Naive B cell (primary cell): ENCODE measurements at regions not wholly inside any gene's neighbourhood (a gene's known extent, or its start where the extent isn't known, plus 50 kb on each side); places are given as distances from the start of the nearest gene placed in this dataset.
"Not testable (repeated sequence)": the region's sequence is repeated elsewhere in the genome, so short reads cannot be mapped to it uniquely, and the experiment has no call there.

Experiments used
- ATAC-seq, 2 donors: fragments of 150-1000 bp; cut with Tn5 transposase; 2 replicates each; pipeline ENCODE4 v1.10.0; 2021; ENCODE audit warnings: low read depth in 2 of 2, mild to moderate bottlenecking in 2 of 2, moderate library complexity in 2 of 2
- DNase-seq: peaks from one replicate; pipeline ENCODE4 v3.0.0; 2022
- H3K27ac Mint-ChIP-seq, 6 donors: one replicate each; pipeline ENCODE4 v1.8.0; 2020 to 2022; ENCODE audit warnings: mild to moderate bottlenecking in 6 of 6, mixed read lengths in 6 of 6, moderate library complexity in 5 of 6, inconsistent platforms in 2 of 6
- H3K27me3 Mint-ChIP-seq, 3 donors: one replicate each; pipeline ENCODE4 v1.8.0; 2021 to 2022; ENCODE audit warnings: mixed read lengths in 3 of 3, mild to moderate bottlenecking in 1 of 3
- H3K36me3 Mint-ChIP-seq, 2 donors: one replicate each; pipeline ENCODE4 v1.8.0; 2020 to 2022; ENCODE audit warnings: mixed read lengths in 2 of 2, inconsistent platforms in 1 of 2, mild to moderate bottlenecking in 1 of 2
- H3K4me1 Mint-ChIP-seq, 3 donors: one replicate each; pipeline ENCODE4 v1.8.0; 2020 to 2022; ENCODE audit warnings: mixed read lengths in 3 of 3, inconsistent platforms in 1 of 3, mild to moderate bottlenecking in 1 of 3, moderate library complexity in 1 of 3
- H3K4me3 Mint-ChIP-seq, 8 donors: one replicate each; pipeline ENCODE4 v1.8.0; 2020 to 2022; ENCODE audit warnings: mild to moderate bottlenecking in 8 of 8, mixed read lengths in 8 of 8, moderate library complexity in 8 of 8, inconsistent platforms in 2 of 8
- H3K9me3 Mint-ChIP-seq, 7 donors: one replicate each; pipeline ENCODE4 v1.8.0; 2020 to 2022; ENCODE audit warnings: mixed read lengths in 7 of 7, mild to moderate bottlenecking in 5 of 7, inconsistent platforms in 2 of 7, moderate library complexity in 1 of 7

GRCh38 chr3:65146179-65146578 lies 458.4 kb upstream of the ADAMTS9 start:
- Mint-ChIP-seq H3K27me3 (no peaks in the 10 kb centered on the region), H3K4me1 (no peaks in the 10 kb centered on the region), H3K4me3 (no peak overlapping the region)

GRCh38 chr3:65145680-65146079 lies 457.9 kb upstream of the ADAMTS9 start:
- Mint-ChIP-seq H3K27ac (no peak overlapping the region), H3K9me3 (peaks cover 0 to 13% (median 6%) of the 10 kb centered on the region in 7 donors), H3K36me3 (no peaks in the 10 kb centered on the region), H3K27me3 (no peaks in the 10 kb centered on the region), H3K4me3 (no peak overlapping the region), H3K4me1 (no peaks in the 10 kb centered on the region)
- DNase-seq (no peak), ATAC-seq (no peak)

More at GRCh38 chr3:65146179-65146578, 458.4 kb upstream of the ADAMTS9 start:
- no peaks in the 10 kb centered on the region for H3K36me3 Mint-ChIP-seq
- no peak overlapping the region for H3K27ac Mint-ChIP-seq
- ATAC-seq (no peak), DNase-seq (no peak)
- H3K9me3 Mint-ChIP-seq = peaks cover 0 to 16% (median 6%) of the 10 kb centered on the region in 7 donors

GRCh38 chr3:65144791-65145351 lies 457.1 kb upstream of the ADAMTS9 start:
- DNase-seq (no peak), ATAC-seq (no peak)
- Mint-ChIP-seq H3K4me3 (no peak overlapping the region), H3K36me3 (no peaks in the 10 kb centered on the region), H3K9me3 (peaks cover 1 to 10% (median 4%) of the 10 kb centered on the region in 7 donors), H3K27ac (no peak overlapping the region), H3K4me1 (no peaks in the 10 kb centered on the region), H3K27me3 (no peaks in the 10 kb centered on the region)

GRCh38 chr3:65142456-65142855 lies 454.7 kb upstream of the ADAMTS9 start:
- no peaks in the 10 kb centered on the region for H3K27me3 Mint-ChIP-seq
- DNase-seq = no peak
- no peaks in the 10 kb centered on the region for H3K4me1 Mint-ChIP-seq
- ATAC-seq = no peak
- no peak overlapping the region for H3K4me3 Mint-ChIP-seq
- H3K36me3 Mint-ChIP-seq = no peaks in the 10 kb centered on the region
- peaks cover 0 to 7% (median 3%) of the 10 kb centered on the region in 7 donors for H3K9me3 Mint-ChIP-seq
- no peak overlapping the region for H3K27ac Mint-ChIP-seq

- ATAC-seq = no peak
- no peak overlapping the region for H3K27ac Mint-ChIP-seq
- H3K4me1 Mint-ChIP-seq = no peaks in the 10 kb centered on the region
- no peak for DNase-seq
- no peak overlapping the region for H3K4me3 Mint-ChIP-seq
- peaks cover 3 to 15% (median 5%) of the 10 kb centered on the region in 7 donors for H3K9me3 Mint-ChIP-seq
- H3K27me3 Mint-ChIP-seq = no peaks in the 10 kb centered on the region
- H3K36me3 Mint-ChIP-seq = no peaks in the 10 kb centered on the region
These were observed 450.8 kb upstream of the ADAMTS9 start for GRCh38 chr3:65138556-65138955.

- peaks cover 3 to 20% (median 9%) of the 10 kb centered on the region in 7 donors for H3K9me3 Mint-ChIP-seq
- not testable (repeated sequence) for H3K36me3 Mint-ChIP-seq, H3K27me3 Mint-ChIP-seq, ATAC-seq, H3K4me1 Mint-ChIP-seq, DNase-seq, H3K4me3 Mint-ChIP-seq, H3K27ac Mint-ChIP-seq
These were observed 446.0 kb upstream of the ADAMTS9 start for GRCh38 chr3:65133752-65134151.

- Mint-ChIP-seq H3K4me1 (no peaks in the 10 kb centered on the region), H3K27ac (no peak overlapping the region), H3K36me3 (no peaks in the 10 kb centered on the region), H3K4me3 (no peak overlapping the region), H3K9me3 (peaks cover 6 to 37% (median 10%) of the 10 kb centered on the region in 7 donors), H3K27me3 (no peaks in the 10 kb centered on the region)
- DNase-seq (no peak), ATAC-seq (no peak)
These were observed 443.0 kb upstream of the ADAMTS9 start for GRCh38 chr3:65130782-65131181.

- ATAC-seq = no peak
- DNase-seq = no peak
- no peak overlapping the region for H3K27ac Mint-ChIP-seq
- H3K4me1 Mint-ChIP-seq = no peaks in the 10 kb centered on the region
- no peaks in the 10 kb centered on the region for H3K36me3 Mint-ChIP-seq
- no peak overlapping the region for H3K4me3 Mint-ChIP-seq
- H3K27me3 Mint-ChIP-seq = no peaks in the 10 kb centered on the region
- peaks cover 4 to 31% (median 10%) of the 10 kb centered on the region in 7 donors for H3K9me3 Mint-ChIP-seq
These were observed 440.5 kb upstream of the ADAMTS9 start for GRCh38 chr3:65128346-65128745.

GRCh38 chr3:65126527-65127410 lies 439.0 kb upstream of the ADAMTS9 start:
- peaks cover 5 to 29% (median 10%) of the 10 kb centered on the region in 7 donors for H3K9me3 Mint-ChIP-seq

GRCh38 chr3:65120156-65120555 lies 432.4 kb upstream of the ADAMTS9 start:
- not testable (repeated sequence) for H3K4me1 Mint-ChIP-seq, H3K36me3 Mint-ChIP-seq, DNase-seq, H3K27me3 Mint-ChIP-seq, H3K4me3 Mint-ChIP-seq, H3K27ac Mint-ChIP-seq, ATAC-seq
- peaks cover 4 to 20% (median 14%) of the 10 kb centered on the region in 7 donors for H3K9me3 Mint-ChIP-seq

More at GRCh38 chr3:65126527-65127410, 439.0 kb upstream of the ADAMTS9 start:
- Mint-ChIP-seq H3K4me3 (no peak overlapping the region), H3K36me3 (no peaks in the 10 kb centered on the region), H3K27me3 (no peaks in the 10 kb centered on the region), H3K4me1 (no peaks in the 10 kb centered on the region), H3K27ac (no peak overlapping the region)
- no peak for ATAC-seq
- DNase-seq = no peak

GRCh38 chr3:65118912-65119499 lies 431.2 kb upstream of the ADAMTS9 start:
- Mint-ChIP-seq H3K4me1 (no peaks in the 10 kb centered on the region), H3K4me3 (no peak overlapping the region), H3K27ac (no peak overlapping the region), H3K27me3 (no peaks in the 10 kb centered on the region), H3K36me3 (no peaks in the 10 kb centered on the region), H3K9me3 (peaks cover 4 to 20% (median 16%) of the 10 kb centered on the region in 7 donors)
- DNase-seq (no peak), ATAC-seq (no peak)

GRCh38 chr3:65114041-65114440 lies 426.2 kb upstream of the ADAMTS9 start:
- H3K36me3 Mint-ChIP-seq = no peaks in the 10 kb centered on the region
- H3K9me3 Mint-ChIP-seq = peaks cover 0 to 17% (median 8%) of the 10 kb centered on the region in 7 donors
- H3K4me1 Mint-ChIP-seq = no peaks in the 10 kb centered on the region
- H3K27me3 Mint-ChIP-seq = no peaks in the 10 kb centered on the region
- no peak for ATAC-seq
- no peak for DNase-seq
- H3K27ac Mint-ChIP-seq = no peak overlapping the region
- no peak overlapping the region for H3K4me3 Mint-ChIP-seq

- Mint-ChIP-seq H3K36me3 (no peaks in the 10 kb centered on the region), H3K4me1 (no peaks in the 10 kb centered on the region), H3K4me3 (no peak overlapping the region), H3K27me3 (no peaks in the 10 kb centered on the region), H3K27ac (no peak overlapping the region), H3K9me3 (peaks cover 0 to 17% (median 4%) of the 10 kb centered on the region in 7 donors)
- no peak for ATAC-seq
- no peak for DNase-seq
These were observed 425.0 kb upstream of the ADAMTS9 start for GRCh38 chr3:65112751-65113300.
